HG03432 (cell line): ENCODE measurements at regions not wholly inside any gene's neighbourhood (a gene's known extent, or its start where the extent isn't known, plus 50 kb on each side); places are given as distances from the start of the nearest gene placed in this dataset.

ENCODE experiments used
- ATAC-seq: cut with Tn5 transposase; IDR thresholded peaks from one replicate; pipeline ENCODE4 v1.9.1; 2021; ENCODE audit warnings: mild to moderate bottlenecking, moderate library complexity; ENCODE audit not compliant: unreplicated experiment

DNA sequence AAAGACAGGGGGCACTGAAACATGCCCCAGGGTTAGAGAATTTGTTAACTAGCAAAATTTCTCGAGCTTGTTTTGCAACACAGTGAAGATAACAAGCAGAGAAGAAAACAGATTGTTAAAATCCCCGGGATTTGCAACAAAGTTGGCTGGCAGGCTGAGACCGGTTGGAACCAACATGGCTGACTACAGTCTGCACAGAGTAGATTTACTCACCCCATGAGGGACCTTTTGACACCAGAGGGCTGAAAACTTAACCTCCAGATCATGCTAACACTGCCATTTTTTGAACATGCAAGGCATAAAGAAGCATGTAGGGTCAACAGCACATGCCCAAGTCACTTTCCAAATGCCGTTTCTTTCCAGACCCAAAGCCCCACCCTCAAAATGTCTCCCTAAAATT lies 95.2 kb upstream of the TMEM26 start:
- ATAC-seq = no peak

DNA sequence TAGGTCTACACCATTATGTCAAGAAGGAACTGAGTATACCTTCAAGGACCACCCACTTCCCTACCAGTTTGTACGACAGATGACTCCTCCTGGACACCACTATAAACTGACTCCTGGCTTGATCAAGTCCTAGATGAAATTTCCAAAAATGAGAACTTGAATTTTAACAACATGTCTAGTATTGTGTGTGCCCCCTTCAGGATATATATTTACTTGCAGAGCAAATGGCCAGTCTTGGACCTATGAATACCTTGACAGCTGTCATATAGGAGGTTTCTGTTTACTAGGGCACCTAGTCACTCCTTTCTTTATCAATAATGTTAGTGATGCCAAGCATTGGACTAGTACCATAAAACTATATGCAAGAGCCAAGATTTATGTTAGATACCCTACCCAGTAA lies 94.1 kb upstream of the TMEM26 start:
- no peak for ATAC-seq

DNA sequence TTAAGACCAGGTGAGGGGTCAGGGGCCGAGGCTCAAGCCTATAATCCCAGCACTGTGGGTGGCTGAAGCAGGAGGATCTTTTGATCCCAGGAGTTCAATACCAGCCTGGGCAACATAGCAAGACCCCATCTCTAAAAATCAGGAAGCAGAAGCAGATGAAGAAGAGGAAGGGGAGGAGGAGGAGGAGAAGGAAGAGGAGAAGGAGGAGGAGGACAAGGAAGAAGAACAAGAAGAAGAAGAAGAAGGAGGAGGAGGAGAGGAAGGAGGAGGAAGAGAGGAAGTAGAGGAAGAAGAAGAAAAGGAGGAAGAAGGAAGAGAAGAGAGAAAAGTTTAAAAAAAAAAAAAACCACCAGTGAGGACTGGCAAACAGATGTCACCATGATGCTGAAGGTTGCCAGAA lies 92.0 kb upstream of the TMEM26 start:
- no peak for ATAC-seq

DNA sequence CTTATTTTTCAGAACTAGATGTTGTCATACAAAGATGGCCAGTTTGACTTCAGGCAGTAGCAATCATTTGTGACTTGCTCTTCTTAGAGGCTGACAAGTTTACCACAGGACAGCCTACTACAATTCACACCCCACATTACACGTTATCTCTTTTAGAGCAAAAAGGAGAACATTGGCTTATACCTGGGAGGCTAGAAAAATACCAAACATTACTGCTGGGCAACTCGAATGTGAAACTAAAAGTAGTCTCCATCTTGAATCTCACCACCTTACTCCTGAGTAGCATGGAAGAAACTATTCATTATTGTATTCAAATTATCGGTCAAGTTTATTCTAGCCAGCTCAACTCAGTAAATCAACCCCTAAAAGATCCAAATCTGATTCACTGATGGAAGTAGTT lies 90.7 kb upstream of the TMEM26 start:
- no peak for ATAC-seq

DNA sequence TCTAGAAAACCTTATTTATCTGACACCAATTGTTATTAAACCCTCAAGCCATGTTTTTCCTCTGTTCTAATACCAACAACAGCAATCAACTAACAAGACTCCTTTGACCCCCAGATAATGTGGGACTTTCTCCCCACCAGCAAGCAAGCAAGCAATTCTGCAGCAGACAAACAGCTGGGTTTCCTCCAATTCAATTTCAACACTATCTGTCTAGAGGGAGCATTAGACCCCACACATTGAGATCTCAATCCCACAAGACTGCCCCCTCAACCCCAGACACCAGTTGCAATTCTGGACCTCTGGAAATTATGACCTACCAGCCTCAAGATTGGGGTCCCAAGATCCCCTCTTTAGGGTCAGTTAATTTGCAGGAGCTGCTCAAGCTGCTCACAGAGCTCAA lies 89.4 kb upstream of the TMEM26 start:
- ATAC-seq = no peak

DNA sequence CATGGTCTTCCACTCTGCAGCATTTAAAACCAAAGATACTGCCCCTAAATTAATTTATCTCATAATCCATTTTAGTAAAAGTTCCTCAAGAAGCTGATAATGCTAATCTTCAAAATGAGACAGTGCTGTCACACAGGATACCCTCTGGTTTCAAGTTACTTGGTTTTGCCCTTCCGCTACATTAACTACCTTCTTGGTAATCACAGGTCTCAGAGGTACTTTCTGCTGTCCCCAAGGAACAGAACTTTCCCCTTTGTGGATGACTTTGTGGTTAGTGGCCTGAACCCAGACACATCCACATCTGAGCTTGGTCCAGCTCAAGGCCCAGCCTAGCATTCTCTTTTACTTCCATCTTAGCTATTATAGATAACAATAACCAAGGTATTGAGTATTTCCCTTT lies 88.8 kb upstream of the TMEM26 start:
- peak; percentile 88 for ATAC-seq

DNA sequence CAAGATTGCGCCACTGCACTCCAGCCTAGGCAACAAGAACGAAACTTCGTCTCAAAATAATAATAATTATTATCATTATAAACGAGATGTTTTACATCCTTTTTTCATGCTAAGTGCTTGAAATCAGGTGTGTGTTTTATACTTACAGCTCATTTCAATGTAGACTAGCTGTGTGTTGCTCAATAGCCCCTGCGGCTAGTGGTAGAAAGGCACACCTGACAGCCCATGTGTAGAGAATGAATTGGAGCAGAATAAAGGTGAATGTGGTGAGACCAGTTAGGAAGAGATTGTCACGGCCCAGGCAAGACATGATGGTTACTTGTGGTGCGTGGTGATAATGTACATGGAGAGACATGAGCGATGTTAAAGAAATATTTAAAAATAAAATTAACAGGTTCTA lies 86.7 kb upstream of the TMEM26 start:
- no peak for ATAC-seq

DNA sequence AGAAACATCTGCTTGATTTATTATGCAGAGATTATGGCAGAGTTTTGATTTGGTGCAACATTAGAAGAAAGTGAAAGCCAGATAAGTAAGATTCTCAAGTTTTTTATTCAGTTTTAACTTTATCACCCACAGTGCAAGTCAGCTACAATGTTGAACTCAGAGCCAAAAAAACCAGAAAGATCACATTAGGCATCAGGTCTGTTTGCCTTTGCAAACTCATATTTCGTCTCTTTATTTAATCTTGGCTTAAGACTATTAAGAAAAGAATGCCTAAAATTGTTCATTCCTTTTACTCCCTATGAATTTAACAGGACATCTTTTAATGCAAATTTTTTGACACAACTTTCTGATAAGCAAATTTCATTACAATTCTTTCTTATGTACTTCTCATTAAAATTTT lies 76.0 kb upstream of the TMEM26 start:
- no peak for ATAC-seq

DNA sequence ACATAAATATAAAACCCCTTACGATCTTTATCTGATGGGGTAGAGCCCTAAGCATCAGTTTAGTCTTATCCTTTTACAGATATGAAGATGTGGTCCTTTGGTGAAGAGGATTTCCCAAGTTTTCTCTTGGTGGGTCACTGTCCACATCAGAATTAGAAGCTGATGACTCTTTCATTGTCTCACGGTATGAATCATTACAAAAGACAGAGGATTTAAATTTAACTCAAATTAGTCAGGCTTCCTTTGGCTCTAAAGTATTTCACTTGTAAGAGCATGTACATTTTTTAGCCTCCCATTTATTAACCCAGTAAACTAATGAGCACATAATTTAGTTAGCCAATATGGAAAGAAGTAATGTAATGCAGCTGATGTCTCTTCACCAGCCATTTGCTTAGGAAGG lies 49.9 kb upstream of the TMEM26 start:
- no peak for ATAC-seq
